Loucy (cell line): ENCODE measurements at regions not wholly inside any gene's neighbourhood (a gene's known extent, or its start where the extent isn't known, plus 50 kb on each side); places are given as distances from the start of the nearest gene placed in this dataset.

Experiments used
- CTCF ChIP-seq: fragments of 200-600 bp; sonication (generic); conservative IDR thresholded peaks from 2 replicates; pipeline ENCODE4 v1.5.1; 2014; ENCODE audit warnings: mild to moderate bottlenecking, antibody characterized with exemption, low read length
- EZH2phosphoT487 ChIP-seq: fragments of 200-600 bp; IDR thresholded peaks from 2 replicates; pipeline ENCODE4 v1.6.1; 2018; ENCODE audit warnings: antibody characterized with exemption, mild to moderate bottlenecking, moderate library complexity, borderline replicate concordance

GRCh38 chr12:96140174-96140573 is 54.0 kb upstream of the ELK3 start:
- TF ChIP-seq CTCF = no peak
- TF ChIP-seq EZH2phosphoT487 = no peak
